ENCODE measurements at regions not wholly inside any gene's neighbourhood (a gene's known extent, or its start where the extent isn't known, plus 50 kb on each side); places are given as distances from the start of the nearest gene placed in this dataset.

DNA sequence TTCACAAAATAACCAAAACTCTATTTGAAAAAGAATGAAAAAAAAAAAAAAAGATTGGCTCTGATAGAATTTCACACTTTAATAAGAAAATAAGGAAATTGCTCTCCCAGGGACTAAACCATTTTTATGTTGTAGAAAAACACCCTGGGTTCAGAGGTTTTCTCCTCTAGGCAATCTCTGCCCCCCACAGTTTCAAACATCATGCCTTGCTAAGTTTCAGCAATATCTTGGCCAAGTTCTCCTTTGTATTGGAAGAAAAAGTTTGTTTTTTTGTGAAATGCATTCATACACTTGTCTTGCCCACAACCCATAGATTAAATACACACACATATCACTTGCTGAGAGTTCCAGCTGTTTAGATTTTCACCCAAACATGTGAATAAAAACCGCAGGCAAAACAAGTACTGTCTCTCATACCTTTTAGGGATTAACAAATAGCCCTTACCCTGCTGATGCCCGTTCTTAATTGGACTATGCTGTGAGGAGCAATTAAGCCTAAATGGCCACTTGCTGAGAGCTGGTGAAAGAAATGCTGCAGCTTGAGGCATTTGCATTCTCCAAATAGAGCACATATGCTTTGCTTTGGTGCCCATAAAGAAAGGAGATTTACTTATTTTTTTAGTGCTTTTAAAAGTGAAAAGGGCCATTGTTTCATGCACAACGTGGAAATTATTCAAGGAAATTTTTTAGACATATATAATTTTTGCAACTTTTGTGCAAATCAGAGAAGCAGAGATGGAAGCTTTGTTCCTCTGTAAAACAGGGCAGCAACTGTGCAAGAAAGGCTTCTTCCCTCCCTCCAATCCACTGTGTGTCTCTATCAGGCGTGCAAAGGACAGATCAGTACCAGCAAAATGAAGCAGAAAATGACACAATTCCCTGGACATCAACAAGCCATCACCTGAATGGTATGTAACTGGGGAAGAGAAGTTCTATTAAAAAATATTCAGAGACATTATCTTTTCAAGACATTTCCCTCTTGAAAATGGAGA, 262.4 kb upstream of the KIF2A start:
- no peak overlapping the region for H3K27ac ChIP-seq
- ChIA-PET CTCF (interaction anchor here (0.7 kb wide), 1 partner anchor 623 kb away, joined by 3 read pairs; no protein-coding TSS in a partner anchor), POLR2A (ENCODE audit: low non-redundant PET) (no interaction called here)
- TF ChIP-seq, protein P1, sequence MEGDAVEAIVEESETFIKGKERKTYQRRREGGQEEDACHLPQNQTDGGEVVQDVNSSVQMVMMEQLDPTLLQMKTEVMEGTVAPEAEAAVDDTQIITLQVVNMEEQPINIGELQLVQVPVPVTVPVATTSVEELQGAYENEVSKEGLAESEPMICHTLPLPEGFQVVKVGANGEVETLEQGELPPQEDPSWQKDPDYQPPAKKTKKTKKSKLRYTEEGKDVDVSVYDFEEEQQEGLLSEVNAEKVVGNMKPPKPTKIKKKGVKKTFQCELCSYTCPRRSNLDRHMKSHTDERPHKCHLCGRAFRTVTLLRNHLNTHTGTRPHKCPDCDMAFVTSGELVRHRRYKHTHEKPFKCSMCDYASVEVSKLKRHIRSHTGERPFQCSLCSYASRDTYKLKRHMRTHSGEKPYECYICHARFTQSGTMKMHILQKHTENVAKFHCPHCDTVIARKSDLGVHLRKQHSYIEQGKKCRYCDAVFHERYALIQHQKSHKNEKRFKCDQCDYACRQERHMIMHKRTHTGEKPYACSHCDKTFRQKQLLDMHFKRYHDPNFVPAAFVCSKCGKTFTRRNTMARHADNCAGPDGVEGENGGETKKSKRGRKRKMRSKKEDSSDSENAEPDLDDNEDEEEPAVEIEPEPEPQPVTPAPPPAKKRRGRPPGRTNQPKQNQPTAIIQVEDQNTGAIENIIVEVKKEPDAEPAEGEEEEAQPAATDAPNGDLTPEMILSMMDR (conservative IDR thresholded peaks at IDR 0.05; ENCODE audit: low read depth), result no peak
- no peak for DNase-seq (ENCODE audit: low spot score)

- ChIA-PET CTCF (no interaction called here), POLR2A (ENCODE audit: low non-redundant PET) (no interaction called here)
- DNase-seq (ENCODE audit: low spot score), result no peak
- H3K27ac ChIP-seq, result no peak overlapping the region
- TF ChIP-seq, protein P1 (conservative IDR thresholded peaks at IDR 0.05; ENCODE audit: low read depth), result no peak
Observed at GRCh38 chr5:62044989-62045388, 261.0 kb upstream of the KIF2A start.

GRCh38 chr5:62046191-62046590, 259.8 kb upstream of the KIF2A start:
- TF ChIP-seq, protein P1 (conservative IDR thresholded peaks at IDR 0.05; ENCODE audit: low read depth), result no peak
- DNase-seq (ENCODE audit: low spot score), result no peak
- POLR2A ChIA-PET (ENCODE audit: low non-redundant PET), result no interaction called here

DNA sequence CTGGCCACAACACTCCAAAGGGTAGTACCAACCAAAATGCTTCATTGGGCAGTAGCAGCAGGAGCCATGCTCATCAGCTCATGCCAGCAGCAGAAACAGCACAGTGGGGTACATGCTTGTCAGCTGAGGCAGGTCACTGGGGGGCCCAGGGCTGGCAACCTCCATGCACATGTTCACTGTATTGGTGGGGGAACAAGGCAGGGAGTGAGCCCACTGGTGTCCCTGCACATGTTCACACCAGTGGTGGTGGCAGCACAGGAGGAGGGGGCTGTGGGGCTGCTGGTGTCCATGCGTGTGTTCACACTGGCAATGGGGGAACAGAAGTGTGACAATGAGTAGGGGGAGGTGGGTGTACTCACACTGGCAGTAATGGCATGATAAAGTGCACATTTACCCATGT, 254.3 kb upstream of the KIF2A start:
- POLR2A ChIA-PET (ENCODE audit: low non-redundant PET), result no interaction called here
- no peak overlapping the region for H3K27ac ChIP-seq
- DNase-seq (ENCODE audit: low spot score), result no peak
- TF ChIP-seq, protein P1 (conservative IDR thresholded peaks at IDR 0.05; ENCODE audit: low read depth), result no peak
- CTCF ChIA-PET, result no interaction called here

More at GRCh38 chr5:62046191-62046590, 259.8 kb upstream of the KIF2A start:
- CTCF ChIA-PET, result no interaction called here
- no peak overlapping the region for H3K27ac ChIP-seq

GRCh38 chr5:62059960-62060359, 246.0 kb upstream of the KIF2A start:
- POLR2A ChIA-PET (ENCODE audit: low non-redundant PET), result no interaction called here
- H3K27ac ChIP-seq, result no peak overlapping the region
- DNase-seq (ENCODE audit: low spot score), result no peak
- CTCF ChIA-PET, result no interaction called here
- TF ChIP-seq, protein P1 (conservative IDR thresholded peaks at IDR 0.05; ENCODE audit: low read depth), result no peak

DNA sequence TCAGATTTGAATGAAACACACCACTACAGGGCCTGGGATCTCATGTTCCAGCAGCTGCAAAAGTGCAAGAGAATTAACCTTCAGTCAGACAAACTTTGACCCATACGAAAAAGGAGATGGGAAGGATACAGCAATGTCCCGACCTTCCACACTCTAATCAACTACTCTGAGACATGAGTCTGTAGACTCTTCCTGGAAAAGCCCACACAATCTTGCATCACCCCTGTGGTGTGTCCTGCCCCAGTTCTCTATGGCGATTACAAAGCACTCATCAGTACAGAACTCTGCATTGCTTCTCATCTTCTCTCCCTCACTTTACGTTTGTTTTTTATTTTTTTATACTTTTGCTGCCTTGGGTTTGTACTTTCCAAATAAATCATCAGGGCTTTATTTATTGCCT, 241.0 kb upstream of the KIF2A start:
- CTCF ChIA-PET, result interaction anchor here (0.6 kb wide), 2 partner anchors 85 to 281 kb away, joined by 3 to 5 read pairs; no protein-coding TSS in a partner anchor
- no peak for DNase-seq (ENCODE audit: low spot score)
- TF ChIP-seq, protein P1 (conservative IDR thresholded peaks at IDR 0.05; ENCODE audit: low read depth), result no peak
- POLR2A ChIA-PET (ENCODE audit: low non-redundant PET), result no interaction called here
- no peak overlapping the region for H3K27ac ChIP-seq
